SK-N-MC (cell line): ENCODE measurements at regions not wholly inside any gene's neighbourhood (a gene's known extent, or its start where the extent isn't known, plus 50 kb on each side); places are given as distances from the start of the nearest gene placed in this dataset.

Source experiments
- EZH2 ChIP-seq: fragments of 200-600 bp; sonication (generic); IDR thresholded peaks from one replicate; pipeline ENCODE4 v1.6.1; 2017; ENCODE audit warnings: antibody characterized with exemption
- FOXP2 ChIP-seq: optimal IDR thresholded peaks from 2 replicates; pipeline ENCODE3; 2011; ENCODE audit warnings: mild to moderate bottlenecking, moderate library complexity; ENCODE audit not compliant: insufficient read depth; ENCODE audit errors: extremely low read length, control extremely low read depth
- POLR2AphosphoS5 ChIP-seq: IDR thresholded peaks from 2 replicates; pipeline ENCODE4 v1.6.1; 2012; ENCODE audit warnings: mild to moderate bottlenecking, low read depth, low read length, borderline replicate concordance

DNA sequence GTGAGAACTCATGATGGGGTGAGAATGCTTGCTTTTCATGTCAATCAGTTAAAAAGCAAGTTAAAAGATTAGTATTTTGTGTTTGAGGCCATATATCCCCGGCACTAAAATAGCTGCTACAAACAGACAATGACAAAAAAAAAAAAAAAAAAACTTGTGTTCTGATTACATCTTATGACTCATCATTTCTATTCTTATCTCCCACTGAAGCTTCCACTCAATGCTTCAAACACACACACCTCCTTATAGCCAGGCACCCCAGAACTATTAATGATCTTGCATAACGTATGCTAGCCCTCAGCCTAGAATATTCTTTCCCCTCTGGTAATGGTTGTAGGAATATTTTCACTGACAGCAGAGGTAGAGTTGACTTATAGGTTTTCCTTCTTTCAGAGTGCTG, 778.3 kb downstream of the TRIB2 start:
- no peak for TF ChIP-seq EZH2
- no peak for TF ChIP-seq POLR2AphosphoS5
- TF ChIP-seq FOXP2: no peak
